ENCODE measurements at regions not wholly inside any gene's neighbourhood (a gene's known extent, or its start where the extent isn't known, plus 50 kb on each side); places are given as distances from the start of the nearest gene placed in this dataset.

- no peak for DNase-seq (ENCODE audit: low spot score)
- intact Hi-C loops (cut with DNase I) = no loop called here
Observed at GRCh38 chr18:1928711-1929110, 642.6 kb downstream of the METTL4 start.

DNA sequence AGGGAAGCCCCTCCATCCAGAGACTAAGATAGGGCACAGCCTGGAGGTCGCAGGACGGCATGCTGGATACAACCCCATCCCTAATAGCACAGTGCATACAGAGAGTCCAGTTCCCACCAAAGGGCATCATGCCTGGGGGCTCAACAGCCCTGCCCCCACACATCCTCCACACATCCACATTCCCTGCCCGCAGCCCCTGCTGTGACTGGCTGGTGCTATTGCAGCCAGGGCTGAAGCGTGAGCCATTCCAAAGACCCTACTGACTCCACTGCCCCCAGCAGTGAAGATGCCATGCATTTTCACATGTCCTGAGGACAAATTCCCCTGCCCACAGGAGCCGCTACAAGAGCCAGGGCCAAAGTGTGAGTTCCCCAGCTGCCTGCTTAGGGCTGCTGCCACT, 641.6 kb downstream of the METTL4 start:
- intact Hi-C loops (cut with DNase I) = no loop called here
- DNase-seq (ENCODE audit: low spot score) = no peak

- DNase-seq (ENCODE audit: low spot score) = no peak
- intact Hi-C loops (cut with DNase I) = no loop called here
Observed at GRCh38 chr18:1930291-1931270, 640.7 kb downstream of the METTL4 start.

DNA sequence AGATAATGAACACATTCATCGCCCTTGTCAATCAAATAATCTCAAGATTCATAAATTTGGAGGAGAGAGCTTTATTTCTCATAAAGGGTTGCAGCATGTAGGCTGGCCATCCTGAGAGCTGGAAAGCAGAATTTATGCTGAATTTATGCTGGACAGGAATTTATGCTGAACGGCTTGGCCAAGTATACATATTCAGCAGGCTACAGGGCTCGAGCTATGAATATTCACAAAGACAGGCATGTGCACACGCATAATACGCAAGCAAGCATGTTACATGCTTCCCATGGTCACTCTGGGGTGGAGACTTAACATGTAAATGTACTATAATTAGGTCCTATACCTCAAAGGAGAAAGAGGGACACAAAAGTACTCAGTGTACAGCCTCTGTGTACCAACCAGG, 618.8 kb downstream of the METTL4 start:
- intact Hi-C loops (cut with DNase I) = loop anchor here in 1 of 2 donors (5.0 kb wide), 1 partner anchor 130 kb away; no protein-coding TSS in a partner anchor
- no peak for DNase-seq (ENCODE audit: low spot score)

GRCh38 chr18:1954583-1955312, 616.6 kb downstream of the METTL4 start:
- intact Hi-C loops (cut with DNase I) = loop anchor here in 1 of 2 donors (5.0 kb wide), 1 partner anchor 128 kb away; no protein-coding TSS in a partner anchor
- no peak for DNase-seq (ENCODE audit: low spot score)

- intact Hi-C loops (cut with DNase I) = no loop called here
- no peak for DNase-seq (ENCODE audit: low spot score)
Observed at GRCh38 chr18:1958798-1959197, 612.5 kb downstream of the METTL4 start.

- intact Hi-C loops (cut with DNase I) = no loop called here
- DNase-seq (ENCODE audit: low spot score) = no peak
Observed at GRCh38 chr18:1965016-1965415, 606.3 kb downstream of the METTL4 start.

DNA sequence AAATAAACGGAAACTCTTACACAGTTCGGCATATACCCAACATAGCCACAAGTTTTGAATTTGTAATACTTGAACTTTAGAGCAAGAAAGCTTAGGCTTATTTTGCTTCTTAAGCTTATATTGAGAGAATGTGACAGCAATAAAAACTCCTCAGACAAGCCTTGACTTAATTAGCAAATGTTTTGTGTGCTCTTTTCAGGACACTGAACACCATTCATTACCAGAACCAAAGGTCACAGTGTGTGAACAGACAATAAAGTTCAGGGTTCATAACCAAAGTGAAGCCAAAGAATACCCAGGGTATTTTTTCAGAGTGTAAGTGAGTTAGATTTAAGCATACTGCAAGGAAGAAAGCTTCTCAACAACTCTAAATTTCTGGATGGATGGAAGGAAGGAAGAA, 605.8 kb downstream of the METTL4 start:
- DNase-seq (ENCODE audit: low spot score) = no peak

DNA sequence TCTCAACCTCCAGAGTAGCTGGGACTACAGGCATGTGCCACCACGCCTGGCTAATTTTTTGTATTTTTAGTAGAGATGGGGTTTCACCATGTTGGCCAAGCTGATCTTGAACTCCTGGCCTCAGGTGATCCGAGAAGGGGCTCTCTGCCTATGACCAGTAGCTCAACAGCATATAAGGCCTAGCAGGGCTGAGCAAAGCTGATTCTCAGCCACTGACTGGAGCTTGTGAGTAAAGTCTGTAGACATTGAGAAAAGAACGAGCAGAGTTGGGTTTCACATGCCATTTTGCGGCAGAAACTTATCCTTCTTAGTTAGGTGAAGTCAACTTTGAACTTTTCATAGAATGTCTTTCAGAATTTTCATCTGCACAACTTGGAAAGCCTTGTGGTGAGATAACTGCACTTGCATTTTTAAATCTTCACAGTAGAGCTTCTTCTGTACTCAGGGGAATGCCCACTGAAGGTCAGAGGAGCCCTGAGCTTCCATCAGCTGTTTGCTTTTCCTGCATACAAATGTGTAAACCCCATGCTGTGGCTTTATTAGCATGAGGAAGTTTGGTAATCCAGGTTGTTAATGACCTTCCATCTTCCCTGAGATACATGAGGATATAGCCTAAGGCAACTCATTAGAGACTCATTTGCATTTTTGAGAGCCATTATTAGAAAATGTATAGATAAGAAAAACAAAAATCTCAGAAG, 602.4 kb downstream of the METTL4 start:
- no peak for DNase-seq (ENCODE audit: low spot score)
- intact Hi-C loops (cut with DNase I) = no loop called here

More for the DNA sequence above, 605.8 kb downstream of the METTL4 start:
- intact Hi-C loops (cut with DNase I) = no loop called here

DNA sequence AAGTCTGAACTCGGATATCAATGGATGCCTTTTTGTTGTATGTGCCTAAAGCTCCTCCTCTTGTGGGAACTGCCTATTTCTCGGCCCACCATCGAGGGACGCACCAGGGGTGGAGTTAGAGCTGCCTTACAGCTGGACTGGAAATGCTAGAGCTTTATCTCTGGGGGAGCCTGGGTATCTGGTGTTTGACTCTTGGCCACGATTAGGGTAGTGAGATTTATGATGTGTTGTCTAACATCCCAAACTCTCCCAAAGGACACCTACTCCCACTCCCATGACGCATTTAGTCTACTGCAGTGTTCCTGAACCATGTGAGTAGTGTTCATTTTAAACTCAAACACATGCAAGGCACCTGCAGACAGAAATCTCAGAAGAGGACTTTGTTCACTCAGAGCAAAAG, 594.8 kb downstream of the METTL4 start:
- DNase-seq (ENCODE audit: low spot score) = no peak
- intact Hi-C loops (cut with DNase I) = no loop called here

- intact Hi-C loops (cut with DNase I) = no loop called here
- no peak for DNase-seq (ENCODE audit: low spot score)
Observed at GRCh38 chr18:1982056-1982455, 589.2 kb downstream of the METTL4 start.

DNA sequence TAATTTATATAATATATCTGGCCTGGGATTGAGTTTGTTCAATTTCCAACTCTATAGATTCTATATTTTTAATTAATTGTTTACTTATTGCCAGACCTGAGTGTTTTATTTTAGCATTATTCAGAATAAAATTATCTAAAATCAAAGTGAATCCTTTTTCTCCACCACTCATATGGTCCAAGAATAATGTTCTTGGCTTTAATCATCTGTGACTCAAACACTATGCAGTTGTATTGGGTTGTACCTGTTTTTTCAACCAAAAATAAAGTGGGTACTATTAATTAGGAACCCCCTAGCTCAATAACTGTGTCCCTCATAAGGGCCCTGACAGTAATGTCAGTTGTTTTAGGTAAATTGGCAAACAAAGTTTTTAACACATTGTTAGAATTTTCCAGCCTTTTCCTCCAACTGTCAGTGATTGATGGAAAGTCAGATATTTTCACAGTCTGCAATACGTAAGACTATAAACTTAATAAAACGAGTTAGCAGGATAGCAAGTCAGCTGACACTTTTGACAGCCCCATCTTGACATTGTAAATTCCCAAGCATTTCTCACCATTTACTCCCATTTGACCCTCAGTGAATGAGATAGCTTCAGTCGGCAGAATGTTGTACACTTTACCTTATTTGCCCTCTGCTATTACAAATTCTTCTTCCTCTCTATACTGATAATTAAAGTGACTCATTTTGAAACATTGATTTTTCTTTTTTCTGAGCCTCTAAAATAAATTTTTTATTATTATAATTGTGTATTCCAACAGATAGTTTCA, 587.4 kb downstream of the METTL4 start:
- DNase-seq (ENCODE audit: low spot score) = no peak
- intact Hi-C loops (cut with DNase I) = no loop called here

DNA sequence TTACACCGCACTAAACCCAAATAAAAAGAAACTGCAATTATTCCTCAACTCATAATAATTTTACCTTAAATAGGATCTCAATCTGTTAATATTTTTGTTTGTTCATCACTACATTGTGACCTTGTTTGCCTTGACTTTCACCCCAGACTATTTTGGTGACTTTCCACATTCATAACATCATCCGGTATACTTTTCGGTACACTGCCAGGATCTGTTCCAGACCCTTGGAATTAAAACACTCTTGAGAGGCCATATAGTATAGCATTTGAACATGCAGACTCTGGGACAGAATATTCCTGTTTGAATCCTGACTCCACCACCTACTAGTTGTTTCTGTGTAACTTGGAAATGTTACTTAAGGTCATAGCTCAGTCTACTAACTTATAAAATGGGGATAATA, 577.4 kb downstream of the METTL4 start:
- intact Hi-C loops (cut with DNase I) = no loop called here
- no peak for DNase-seq (ENCODE audit: low spot score)

- intact Hi-C loops (cut with DNase I) = no loop called here
Observed at GRCh38 chr18:1994471-1994870, 576.8 kb downstream of the METTL4 start.

DNA sequence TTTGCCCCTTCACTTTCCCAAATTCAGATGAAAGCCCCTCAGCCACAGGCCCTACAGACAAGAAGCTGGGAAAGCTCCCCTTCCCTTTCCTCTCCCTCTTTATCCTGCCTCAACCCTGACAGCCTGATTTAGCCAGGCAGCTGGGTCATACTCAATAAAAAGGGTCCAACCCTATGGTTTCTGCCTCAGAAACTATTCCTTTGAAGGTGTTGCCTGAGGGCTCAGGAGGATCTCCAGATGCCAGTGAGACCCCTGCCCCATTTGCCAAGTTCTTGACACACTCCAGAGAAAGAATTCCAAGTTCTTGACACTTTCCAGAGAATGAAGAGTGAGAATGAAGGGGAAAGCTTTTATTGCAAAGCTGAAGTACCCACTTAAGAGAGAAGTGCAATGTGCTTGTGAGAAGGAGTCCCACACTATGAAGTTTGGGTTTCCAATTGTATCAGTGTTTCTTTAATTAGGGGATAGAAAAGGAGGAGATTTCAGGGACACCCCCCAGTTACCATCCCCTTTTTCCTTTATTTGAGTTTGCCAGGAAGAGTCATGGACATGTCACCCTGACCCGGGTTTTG, 576.2 kb downstream of the METTL4 start:
- DNase-seq (ENCODE audit: low spot score) = no peak
- intact Hi-C loops (cut with DNase I) = no loop called here

More at GRCh38 chr18:1994471-1994870, 576.8 kb downstream of the METTL4 start:
- no peak for DNase-seq (ENCODE audit: low spot score)

DNA sequence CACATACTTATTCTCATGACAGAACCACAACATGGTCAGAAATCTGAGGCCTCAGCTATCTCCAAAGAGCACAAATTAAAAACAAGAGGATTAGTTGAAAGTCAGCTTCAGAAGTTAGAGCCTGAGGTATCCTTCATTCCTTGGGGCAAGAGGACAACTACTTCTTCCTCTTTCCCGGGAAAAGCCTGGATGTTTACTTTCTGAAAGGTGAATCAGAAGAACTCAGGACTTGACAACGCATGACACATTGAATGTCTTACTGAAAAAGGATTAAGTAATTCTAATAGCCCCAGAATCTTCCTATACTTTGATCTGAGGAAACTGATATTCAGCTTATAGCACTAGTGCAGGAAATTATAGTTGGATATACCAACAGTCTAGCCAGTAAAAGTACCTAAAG, 573.2 kb downstream of the METTL4 start:
- no peak for DNase-seq (ENCODE audit: low spot score)
- intact Hi-C loops (cut with DNase I) = no loop called here

- intact Hi-C loops (cut with DNase I) = no loop called here
- DNase-seq (ENCODE audit: low spot score) = no peak
Observed at GRCh38 chr18:1999387-1999786, 571.9 kb downstream of the METTL4 start.

- intact Hi-C loops (cut with DNase I) = no loop called here
Observed at GRCh38 chr18:2002151-2002550, 569.2 kb downstream of the METTL4 start.

DNA sequence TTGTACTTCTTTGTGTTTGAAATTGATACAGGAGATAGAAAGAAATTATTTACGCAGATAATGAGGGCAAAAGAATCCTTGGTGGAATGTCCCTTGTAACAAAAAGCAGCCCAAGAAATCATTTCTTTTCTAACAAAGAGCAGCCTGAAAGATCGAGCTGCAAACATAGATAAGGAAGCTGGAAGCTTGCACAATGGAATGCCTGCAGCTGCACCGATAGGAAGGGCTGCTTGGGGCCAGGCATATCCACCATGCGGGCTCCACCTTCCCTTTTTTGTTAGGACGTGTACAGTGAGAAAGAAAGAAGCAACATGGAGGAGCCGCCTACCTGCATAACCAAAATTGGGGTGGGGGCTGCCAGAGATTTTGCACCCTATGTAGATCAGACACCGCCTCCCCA, 568.7 kb downstream of the METTL4 start:
- intact Hi-C loops (cut with DNase I) = no loop called here
- DNase-seq (ENCODE audit: low spot score) = no peak

More at GRCh38 chr18:2002151-2002550, 569.2 kb downstream of the METTL4 start:
- no peak for DNase-seq (ENCODE audit: low spot score)
